OCI-LY3 (cell line): ENCODE measurements at regions not wholly inside any gene's neighbourhood (a gene's known extent, or its start where the extent isn't known, plus 50 kb on each side); places are given as distances from the start of the nearest gene placed in this dataset.

Experiments
- H2AFZ ChIP-seq: fragments of 200-600, 300-600 bp; shearing (Covaris generic); 2 replicates; pipeline ENCODE4 v1.6.0; 2014; ENCODE audit warnings: antibody characterized with exemption, low read depth, low read length
- H3K27ac ChIP-seq: fragments of 200-600, 300-600 bp; sonication (generic); 2 replicates; pipeline ENCODE4 v1.5.1; 2014; ENCODE audit warnings: mild to moderate bottlenecking, low read length, moderate library complexity, mixed read lengths
- H3K27me3 ChIP-seq: fragments of 200-600, 300-600 bp; sonication (generic); 2 replicates; pipeline ENCODE4 v1.6.1; 2014; ENCODE audit warnings: low read depth, low read length, mixed read lengths
- H3K36me3 ChIP-seq: fragments of 200-600, 300-600 bp; sonication (generic); replicated peaks from 2 replicates; pipeline ENCODE3; 2014; ENCODE audit warnings: low read depth, low read length, mixed read lengths
- H3K4me1 ChIP-seq: fragments of 300-600, 200-600 bp; sonication (generic); 2 replicates; pipeline ENCODE4 v1.6.1; 2014; ENCODE audit warnings: low read length, mixed read lengths
- H3K4me2 ChIP-seq: fragments of 200-600, 300-600 bp; sonication (generic); 2 replicates; pipeline ENCODE4 v1.6.1; 2014; ENCODE audit warnings: low read length, mixed read lengths
- H3K4me3 ChIP-seq: fragments of 300-600, 200-600 bp; sonication (generic); 2 replicates; pipeline ENCODE4 v1.5.1; 2014; ENCODE audit warnings: antibody characterized with exemption, mild to moderate bottlenecking, low read length, moderate library complexity
- H3K79me2 ChIP-seq: fragments of 300-600, 200-600 bp; shearing (Covaris generic); 2 replicates; pipeline ENCODE4 v1.6.1; 2014; ENCODE audit warnings: mild to moderate bottlenecking, low read length, mixed read lengths
- H3K9ac ChIP-seq: fragments of 300-600, 200-600 bp; shearing (Covaris generic); 2 replicates; pipeline ENCODE4 v1.6.0; 2014; ENCODE audit warnings: mild to moderate bottlenecking, low read length, moderate library complexity
- H3K9me3 ChIP-seq: fragments of 200-600, 300-600 bp; shearing (Covaris generic); 2 replicates; pipeline ENCODE4 v1.6.1; 2014; ENCODE audit warnings: low read length, mixed read lengths; ENCODE audit not compliant: insufficient read depth
- H4K20me1 ChIP-seq: fragments of 200-600, 300-600 bp; sonication (generic); 2 replicates; pipeline ENCODE4 v1.6.1; 2016; ENCODE audit warnings: low read length, mixed read lengths; ENCODE audit not compliant: insufficient read depth
- CTCF ChIP-seq: fragments of 200-600, 300-600 bp; sonication (generic); IDR thresholded peaks from 2 replicates; pipeline ENCODE4 v1.5.1; 2014; ENCODE audit warnings: antibody characterized with exemption, low read length, low read depth
- EZH2phosphoT487 ChIP-seq: fragments of 200-600 bp; shearing (Covaris generic); IDR thresholded peaks from 2 replicates; pipeline ENCODE4 v1.6.1; 2018; ENCODE audit warnings: antibody characterized with exemption, mixed run types, low read depth

DNA sequence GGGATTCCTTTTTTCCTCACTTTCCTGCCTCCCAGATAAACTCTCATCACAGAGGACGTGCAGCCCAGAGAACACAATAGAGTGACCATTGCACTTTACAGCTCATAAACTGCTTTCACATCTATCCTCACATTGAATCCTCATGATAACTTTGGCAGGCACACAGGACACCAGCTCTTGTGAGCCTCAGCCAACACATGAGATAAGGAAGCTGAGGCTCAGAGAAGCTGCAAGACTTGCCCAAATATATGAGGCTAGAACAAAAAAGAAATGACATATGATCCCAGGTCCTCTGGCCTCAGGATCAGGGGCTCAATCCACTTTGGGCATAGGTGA, 85.0 kb upstream of the CPEB2 start:
- no peaks in the 10 kb centered on the region for H3K27me3 ChIP-seq
- no peaks in the 10 kb centered on the region for H3K79me2 ChIP-seq
- no peak for TF ChIP-seq CTCF
- no peak for TF ChIP-seq EZH2phosphoT487
- no peak overlapping the region for H2AFZ ChIP-seq
- no peaks in the 10 kb centered on the region for H4K20me1 ChIP-seq
- H3K9me3 ChIP-seq = no peaks in the 10 kb centered on the region
- no peak overlapping the region for H3K4me3 ChIP-seq
- no peak overlapping the region for H3K9ac ChIP-seq
- H3K4me1 ChIP-seq = no peaks in the 10 kb centered on the region
- H3K27ac ChIP-seq = no peak overlapping the region
- no peak overlapping the region for H3K4me2 ChIP-seq
- H3K36me3 ChIP-seq = no peaks in the 10 kb centered on the region

DNA sequence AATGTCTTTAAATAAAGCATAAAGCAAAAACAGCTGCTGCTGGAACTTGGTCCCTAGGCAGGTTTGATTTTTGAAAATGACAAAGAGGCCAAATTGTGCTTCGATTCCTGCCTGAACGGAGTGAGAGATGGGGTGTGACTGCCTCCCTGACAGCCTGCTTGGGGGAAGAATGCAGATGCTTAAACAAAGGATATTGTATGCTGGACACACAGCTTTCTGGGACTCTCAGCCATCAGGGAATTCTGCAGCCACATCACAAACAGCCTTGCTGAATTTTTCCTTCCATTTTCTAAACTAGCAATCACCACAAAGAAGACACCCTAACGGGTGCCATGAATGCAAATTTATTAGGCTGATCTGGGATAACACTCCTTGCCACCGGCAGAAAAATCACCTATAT, 83.9 kb upstream of the CPEB2 start:
- Histone ChIP-seq H3K9ac (no peak overlapping the region), H3K36me3 (no peaks in the 10 kb centered on the region), H3K4me1 (no peaks in the 10 kb centered on the region), H4K20me1 (no peaks in the 10 kb centered on the region), H3K4me3 (no peak overlapping the region), H3K9me3 (no peaks in the 10 kb centered on the region), H3K4me2 (no peak overlapping the region), H2AFZ (no peak overlapping the region), H3K79me2 (no peaks in the 10 kb centered on the region), H3K27ac (no peak overlapping the region), H3K27me3 (no peaks in the 10 kb centered on the region)
- TF ChIP-seq CTCF (no peak), EZH2phosphoT487 (no peak)

- Histone ChIP-seq H3K4me2 (no peak overlapping the region), H3K4me3 (no peak overlapping the region), H3K36me3 (no peaks in the 10 kb centered on the region), H3K27me3 (no peaks in the 10 kb centered on the region), H3K9ac (no peak overlapping the region), H2AFZ (no peak overlapping the region), H3K9me3 (no peaks in the 10 kb centered on the region), H4K20me1 (no peaks in the 10 kb centered on the region), H3K4me1 (no peaks in the 10 kb centered on the region), H3K79me2 (no peaks in the 10 kb centered on the region), H3K27ac (no peak overlapping the region)
- TF ChIP-seq EZH2phosphoT487 (no peak), CTCF (no peak)
Measured at GRCh38 chr4:14919785-14920184, 82.5 kb upstream of the CPEB2 start.

GRCh38 chr4:14920237-14920636, 82.0 kb upstream of the CPEB2 start:
- H3K9ac ChIP-seq = no peak overlapping the region
- no peaks in the 10 kb centered on the region for H3K4me1 ChIP-seq
- no peak overlapping the region for H3K4me2 ChIP-seq
- H3K36me3 ChIP-seq = no peaks in the 10 kb centered on the region
- H4K20me1 ChIP-seq = no peaks in the 10 kb centered on the region
- no peak overlapping the region for H3K4me3 ChIP-seq
- H3K79me2 ChIP-seq = no peaks in the 10 kb centered on the region
- H3K27me3 ChIP-seq = no peaks in the 10 kb centered on the region
- H3K27ac ChIP-seq = no peak overlapping the region
- no peaks in the 10 kb centered on the region for H3K9me3 ChIP-seq
- no peak for TF ChIP-seq EZH2phosphoT487
- no peak for TF ChIP-seq CTCF
- no peak overlapping the region for H2AFZ ChIP-seq
